Tibial artery (tissue), 4 donors: ENCODE measurements at regions not wholly inside any gene's neighbourhood (a gene's known extent, or its start where the extent isn't known, plus 50 kb on each side); places are given as distances from the start of the nearest gene placed in this dataset.

Experiments used
- DNase-seq, 2 donors: peaks; one replicate each; pipeline ENCODE4 v3.0.0-alpha.2; 2019
- H3K27ac ChIP-seq, 2 donors: fragments of 200-600 bp; sonication (generic) in 1 of 2; 1 replicate in 1 of 2; 2 replicates in 1 of 2; pipeline ENCODE4 v1.5.1; 2018 to 2019; ENCODE audit warnings: mild to moderate bottlenecking in 1 of 2
- H3K27me3 ChIP-seq, 2 donors: fragments of 200-600 bp; sonication (generic) in 1 of 2; one replicate each; pipeline versions ENCODE4 v1.5.1 to v1.6.0; 2016 to 2019
- H3K36me3 ChIP-seq, 3 donors: fragments of 200-600 bp; sonication (generic) in 2 of 3; one replicate each; pipeline ENCODE4 v1.5.1; 2016 to 2019; ENCODE audit warnings: mild to moderate bottlenecking in 2 of 3
- H3K4me1 ChIP-seq, 4 donors: fragments of 200-600 bp; sonication (generic) in 2 of 4; 1 replicate in 3 of 4; 2 replicates in 1 of 4; pipeline ENCODE4 v1.5.1; 2016 to 2019
- H3K4me3 ChIP-seq, 2 donors: fragments of 200-600 bp; sonication (generic) in 1 of 2; 1 replicate in 1 of 2; 2 replicates in 1 of 2; pipeline ENCODE4 v1.5.1; 2018 to 2019; ENCODE audit warnings: mild to moderate bottlenecking in 2 of 2
- H3K9me3 ChIP-seq, 3 donors: fragments of 200-600 bp; sonication (generic) in 1 of 3; one replicate each; pipeline ENCODE4 v1.5.1; 2016 to 2019
- intact Hi-C: fragments of 100-400 bp; cut with DNase I; formaldehyde crosslinking; loops from one replicate; pipeline ENCODE4 v1.15.0; 2023; ENCODE audit warnings: low total_unique reads
- TF ChIP-seq, protein P1 (sequence below), 2 experiments: fragments of 200-600 bp in 1 of 2; fragments of 450-650 bp in 1 of 2; IDR thresholded peaks; one replicate each; pipeline ENCODE4 v1.5.1; 2017 to 2019; ENCODE audit warnings: antibody characterized with exemption in 2 of 2, mild to moderate bottlenecking in 1 of 2, moderate library complexity in 1 of 2

DNA sequence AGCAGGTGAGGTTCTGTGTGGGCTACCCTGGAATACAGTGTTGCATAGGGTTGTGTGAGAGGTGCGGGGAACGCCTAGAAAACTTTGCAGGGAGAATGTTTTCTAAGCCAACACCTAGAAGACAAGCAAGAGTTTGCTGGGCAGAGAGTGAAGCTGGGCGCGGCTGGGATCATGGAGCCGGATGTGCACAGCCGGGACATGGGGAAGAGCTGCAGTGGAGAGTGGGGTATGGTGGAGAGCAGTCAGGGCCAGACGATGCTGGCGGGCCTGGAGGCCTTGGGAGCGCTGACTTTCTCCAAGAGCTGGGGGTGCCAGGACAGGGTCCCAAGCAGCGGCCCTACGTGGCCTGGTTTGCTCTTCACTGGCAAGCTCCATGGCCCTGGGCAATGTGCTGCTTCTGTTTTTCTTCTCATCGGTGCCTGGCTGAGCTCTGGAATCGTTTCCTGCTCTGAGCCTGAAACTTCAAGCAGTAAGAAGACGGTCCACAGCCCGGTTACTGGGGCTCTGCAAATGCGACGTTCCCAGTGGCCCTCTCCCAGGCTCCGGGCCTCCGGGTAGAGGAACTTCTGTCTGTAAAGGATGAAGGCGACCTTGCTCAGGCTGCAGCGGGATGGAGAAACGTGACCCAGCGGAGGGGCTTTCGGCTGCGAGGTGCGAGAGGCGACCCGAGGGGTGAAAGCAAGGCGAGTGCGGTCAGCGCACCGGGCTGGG, 51.9 kb upstream of the CD34 start:
- intact Hi-C loops: loop anchor here (2.0 to 5.0 kb wide), 2 partner anchors 78 to 136 kb away; no protein-coding TSS in a partner anchor
- Histone ChIP-seq H3K27me3 (no peaks in the 10 kb centered on the region), H3K4me3 (peak overlapping the region; percentile 61 to 71), H3K4me1 (peaks cover 0 to 47% (median 35%) of the 10 kb centered on the region in 4 donors), H3K9me3 (no peaks in the 10 kb centered on the region), H3K36me3 (no peaks in the 10 kb centered on the region), H3K27ac (peak overlapping the region; percentile 90 to 96)
- TF ChIP-seq, protein P1, sequence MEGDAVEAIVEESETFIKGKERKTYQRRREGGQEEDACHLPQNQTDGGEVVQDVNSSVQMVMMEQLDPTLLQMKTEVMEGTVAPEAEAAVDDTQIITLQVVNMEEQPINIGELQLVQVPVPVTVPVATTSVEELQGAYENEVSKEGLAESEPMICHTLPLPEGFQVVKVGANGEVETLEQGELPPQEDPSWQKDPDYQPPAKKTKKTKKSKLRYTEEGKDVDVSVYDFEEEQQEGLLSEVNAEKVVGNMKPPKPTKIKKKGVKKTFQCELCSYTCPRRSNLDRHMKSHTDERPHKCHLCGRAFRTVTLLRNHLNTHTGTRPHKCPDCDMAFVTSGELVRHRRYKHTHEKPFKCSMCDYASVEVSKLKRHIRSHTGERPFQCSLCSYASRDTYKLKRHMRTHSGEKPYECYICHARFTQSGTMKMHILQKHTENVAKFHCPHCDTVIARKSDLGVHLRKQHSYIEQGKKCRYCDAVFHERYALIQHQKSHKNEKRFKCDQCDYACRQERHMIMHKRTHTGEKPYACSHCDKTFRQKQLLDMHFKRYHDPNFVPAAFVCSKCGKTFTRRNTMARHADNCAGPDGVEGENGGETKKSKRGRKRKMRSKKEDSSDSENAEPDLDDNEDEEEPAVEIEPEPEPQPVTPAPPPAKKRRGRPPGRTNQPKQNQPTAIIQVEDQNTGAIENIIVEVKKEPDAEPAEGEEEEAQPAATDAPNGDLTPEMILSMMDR (IDR thresholded peaks at IDR 0.05): no peak
- DNase-seq: peak; percentile 62 to 76
